HG03039 (cell line): ENCODE measurements at regions not wholly inside any gene's neighbourhood (a gene's known extent, or its start where the extent isn't known, plus 50 kb on each side); places are given as distances from the start of the nearest gene placed in this dataset.

Experiments used
- ATAC-seq: cut with Tn5 transposase; IDR thresholded peaks from one replicate; pipeline ENCODE4 v1.9.1; 2021; ENCODE audit warnings: mild to moderate bottlenecking, moderate library complexity; ENCODE audit not compliant: unreplicated experiment

GRCh38 chr2:20539776-20540586, 93.1 kb downstream of the RHOB start:
- ATAC-seq = no peak

GRCh38 chr2:20540587-20541293, 93.9 kb downstream of the RHOB start:
- ATAC-seq = no peak

GRCh38 chr2:20541294-20541640, 94.4 kb downstream of the RHOB start:
- no peak for ATAC-seq

DNA sequence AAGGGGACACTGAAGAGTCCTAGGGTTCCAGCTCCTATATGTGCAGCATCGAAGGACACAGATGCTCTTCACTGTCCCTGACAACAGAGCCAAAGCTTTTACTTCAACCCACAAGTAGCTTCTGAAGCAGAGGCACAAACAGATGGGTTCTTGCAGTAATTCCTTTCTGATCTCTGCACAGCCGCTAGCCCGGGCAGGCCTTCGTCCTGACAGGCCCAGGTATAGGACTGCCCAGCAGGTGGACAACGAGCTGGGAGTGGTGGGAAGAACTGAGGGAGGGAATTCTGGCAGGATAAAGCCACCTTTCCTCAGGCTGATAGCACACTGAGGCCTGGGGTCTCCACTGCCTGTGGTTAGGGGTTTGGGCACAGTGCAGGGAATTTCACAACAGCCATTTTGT, 94.8 kb downstream of the RHOB start:
- ATAC-seq = no peak

DNA sequence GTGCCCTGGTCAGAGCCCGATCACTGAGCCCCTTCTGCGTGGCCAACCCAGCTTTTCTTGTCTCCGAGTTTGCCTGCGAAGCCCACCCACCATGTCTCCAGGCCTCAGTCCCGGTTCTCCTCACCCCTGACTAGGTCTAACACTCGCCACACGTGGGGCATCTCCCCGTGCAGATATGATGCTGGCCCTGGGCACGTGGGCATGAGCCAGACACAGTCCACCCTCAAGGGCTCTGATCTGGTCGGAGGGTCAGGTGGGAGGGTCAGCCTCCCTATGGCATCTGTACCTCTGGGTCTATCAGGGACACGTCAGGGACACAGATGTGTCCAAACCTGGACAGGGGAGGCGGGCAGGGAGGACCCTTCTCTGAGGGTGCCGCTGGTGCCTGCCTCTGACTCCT, 95.4 kb downstream of the RHOB start:
- ATAC-seq = no peak

DNA sequence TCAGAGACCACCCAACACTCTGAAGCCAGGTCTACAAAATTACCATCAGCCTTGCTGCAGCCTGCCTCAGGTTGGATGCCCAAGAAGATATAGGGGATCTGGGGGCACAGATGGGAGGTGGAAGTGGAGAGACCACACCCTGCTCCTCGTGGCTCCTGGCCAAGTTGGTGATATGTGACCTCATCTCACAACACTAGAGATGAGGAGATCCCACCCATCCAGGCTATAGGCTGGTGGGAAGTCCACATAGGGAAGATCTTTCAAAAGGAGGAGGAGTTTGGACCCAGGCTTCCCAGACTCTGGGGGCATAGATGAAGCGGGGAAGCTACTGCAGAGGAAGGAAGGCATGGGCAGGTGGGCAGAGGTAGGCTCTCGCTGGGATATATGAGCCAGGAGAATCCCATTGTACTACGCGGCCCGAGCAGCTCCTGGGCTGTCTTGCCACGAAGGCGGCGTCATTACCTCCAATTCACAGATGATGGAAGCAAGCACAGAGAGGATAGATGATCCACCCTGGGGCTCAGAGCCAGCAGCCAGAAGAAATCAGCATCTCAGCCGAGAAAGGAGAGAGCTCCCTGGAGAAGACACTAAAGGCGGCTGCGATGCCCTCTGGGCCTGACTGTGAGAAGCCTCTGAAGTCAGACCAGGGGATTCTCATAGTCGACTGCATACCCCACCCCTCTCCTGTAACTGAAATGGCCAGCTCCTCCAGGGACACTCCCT, 96.0 kb downstream of the RHOB start:
- ATAC-seq = no peak

DNA sequence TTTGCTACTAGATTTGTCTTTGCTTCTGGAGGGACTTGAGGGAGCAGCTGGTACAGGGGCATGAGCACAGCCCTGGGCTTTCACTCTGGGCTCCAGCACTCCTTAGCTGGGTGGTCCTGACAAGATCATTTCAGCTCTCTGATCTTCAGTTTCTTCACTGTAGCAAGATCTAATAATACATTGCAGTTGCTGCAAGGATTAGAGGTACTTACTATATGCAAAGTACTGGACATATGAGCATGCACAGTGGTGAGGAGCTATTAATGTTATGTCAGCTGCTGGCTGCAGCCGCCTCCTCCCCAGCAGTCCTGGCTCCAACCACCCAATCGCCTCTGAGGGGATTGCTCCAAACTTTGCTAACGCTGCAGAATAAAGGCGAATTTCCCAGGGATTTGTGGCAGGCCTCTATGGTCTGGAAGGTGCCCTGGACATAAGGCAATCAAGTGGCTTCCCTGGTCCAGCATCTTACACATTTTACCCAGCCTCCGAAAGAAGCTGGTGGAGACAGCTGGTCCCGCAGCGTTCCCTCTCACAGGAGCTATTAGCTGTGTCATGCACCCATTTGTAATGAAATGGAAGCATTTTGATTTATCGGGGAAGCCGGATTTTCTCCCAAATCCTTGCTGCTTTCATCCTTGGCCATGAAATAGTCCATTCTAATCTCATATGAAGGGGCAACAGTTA, 96.7 kb downstream of the RHOB start:
- no peak for ATAC-seq

DNA sequence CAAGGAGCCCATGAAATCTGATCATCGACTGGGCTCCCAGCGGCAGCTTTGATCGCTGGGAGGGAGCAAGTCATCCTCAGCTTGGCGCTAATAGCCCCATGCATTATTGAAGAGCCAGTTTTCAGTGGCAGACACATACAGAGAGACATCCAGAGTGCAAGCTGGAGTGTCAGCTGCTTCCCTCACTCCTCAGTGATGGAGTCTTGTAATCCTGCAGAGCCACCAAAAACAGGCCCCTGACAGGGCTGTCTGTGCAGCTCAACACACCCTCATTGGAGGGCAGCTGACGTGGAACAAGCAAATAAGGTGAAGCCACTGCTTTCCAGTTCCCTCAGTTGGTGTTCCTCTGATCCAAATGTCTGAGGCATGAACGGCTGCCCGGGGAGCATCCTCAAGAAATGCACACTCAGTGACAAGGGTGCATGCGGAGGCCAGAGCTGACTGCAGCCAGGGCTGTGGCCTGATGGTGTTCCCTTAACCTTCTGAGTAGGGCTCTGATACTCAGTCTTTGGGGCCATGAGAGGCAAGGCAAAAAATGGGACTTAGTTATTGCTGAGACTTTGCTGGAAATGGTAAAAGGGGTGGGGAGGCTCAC, 97.4 kb downstream of the RHOB start:
- ATAC-seq = no peak

- ATAC-seq = no peak
These were observed 101.8 kb downstream of the HS1BP3 start for GRCh38 chr2:20549144-20549543.

DNA sequence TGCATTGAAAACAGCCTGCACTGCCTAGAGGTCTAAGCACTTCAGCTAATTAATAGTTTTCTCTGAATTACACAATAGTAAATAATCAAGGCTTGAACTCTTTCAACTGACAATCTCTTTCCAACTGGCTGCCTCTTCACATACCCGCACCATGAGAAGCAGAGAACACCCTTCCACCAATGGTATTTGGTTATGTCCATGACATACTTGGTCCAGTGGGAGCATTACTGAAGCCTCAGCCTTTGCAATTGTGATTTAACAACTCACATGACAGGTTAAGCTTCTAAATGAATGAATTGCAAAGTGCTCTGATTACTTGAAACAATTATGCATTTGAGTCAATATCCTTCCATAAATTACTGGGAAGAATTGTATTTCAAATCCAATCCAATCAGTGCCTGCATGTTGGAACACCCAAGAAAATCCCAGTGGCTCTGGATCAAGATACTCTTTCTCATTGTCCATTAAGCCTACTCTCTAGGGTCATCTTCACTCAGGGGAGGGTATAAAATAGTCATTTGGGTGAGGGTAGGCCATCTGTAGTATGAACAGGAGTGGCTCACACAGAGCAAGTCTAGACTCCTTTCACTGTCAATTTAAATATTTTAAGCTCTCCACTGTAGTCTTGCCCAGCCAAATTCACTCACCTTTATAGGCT, 101.1 kb downstream of the HS1BP3 start:
- ATAC-seq = no peak

DNA sequence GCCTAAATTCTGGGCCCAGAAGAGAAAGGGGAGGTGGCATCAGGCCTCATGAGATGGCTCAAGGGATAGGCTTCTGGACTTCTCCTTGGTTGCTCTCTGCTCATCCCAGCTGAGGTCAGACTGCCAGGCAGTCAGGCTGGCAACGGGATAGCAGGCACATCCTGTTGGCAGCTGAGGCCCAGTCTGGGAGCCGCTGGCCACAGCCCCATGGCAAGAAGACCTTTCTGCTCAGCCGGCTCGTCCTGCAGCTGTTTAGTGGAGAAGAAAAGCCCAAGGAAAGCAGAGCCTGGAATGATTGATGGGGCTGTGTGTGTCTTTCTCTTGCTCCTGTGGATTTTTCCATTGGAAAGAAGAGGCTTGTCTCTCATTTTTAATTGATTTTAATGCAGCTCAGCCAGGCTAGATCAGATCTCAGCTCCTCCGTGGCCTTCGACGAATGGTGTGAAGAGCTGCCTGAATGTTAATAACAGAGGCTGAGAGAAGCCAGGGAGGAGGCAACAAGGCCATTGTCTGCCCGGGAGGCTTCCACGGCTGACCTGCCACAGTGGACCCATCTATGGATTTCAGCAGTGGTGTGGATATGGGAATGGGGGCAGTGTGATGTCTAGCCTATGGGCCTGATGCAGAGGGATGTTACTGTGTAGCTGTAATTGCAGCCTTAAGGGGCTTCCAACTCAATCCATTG, 99.5 kb downstream of the HS1BP3 start:
- no peak for ATAC-seq

DNA sequence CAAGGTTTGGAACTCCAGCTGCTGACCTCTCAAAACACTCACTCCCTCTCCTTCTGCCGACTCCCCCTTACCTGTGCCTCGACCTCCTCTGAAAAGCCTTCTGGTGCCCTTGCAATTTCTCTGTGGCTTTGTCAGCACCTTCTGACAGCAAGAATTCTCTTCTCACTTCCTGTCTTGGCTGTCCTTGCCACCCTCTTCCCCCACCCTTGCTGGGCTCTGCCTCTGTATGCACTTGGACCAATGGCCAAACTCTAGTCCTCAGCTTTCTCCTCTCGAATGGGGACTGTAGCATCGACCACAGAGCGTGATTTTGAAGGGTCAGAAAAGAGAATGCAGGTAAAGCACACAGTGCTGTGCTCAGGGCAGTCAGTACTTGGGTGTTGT, 99.0 kb downstream of the HS1BP3 start:
- no peak for ATAC-seq

- ATAC-seq = no peak
These were observed 98.1 kb downstream of the HS1BP3 start for GRCh38 chr2:20552847-20553246.

- ATAC-seq = no peak
These were observed 97.3 kb downstream of the HS1BP3 start for GRCh38 chr2:20553580-20553979.

DNA sequence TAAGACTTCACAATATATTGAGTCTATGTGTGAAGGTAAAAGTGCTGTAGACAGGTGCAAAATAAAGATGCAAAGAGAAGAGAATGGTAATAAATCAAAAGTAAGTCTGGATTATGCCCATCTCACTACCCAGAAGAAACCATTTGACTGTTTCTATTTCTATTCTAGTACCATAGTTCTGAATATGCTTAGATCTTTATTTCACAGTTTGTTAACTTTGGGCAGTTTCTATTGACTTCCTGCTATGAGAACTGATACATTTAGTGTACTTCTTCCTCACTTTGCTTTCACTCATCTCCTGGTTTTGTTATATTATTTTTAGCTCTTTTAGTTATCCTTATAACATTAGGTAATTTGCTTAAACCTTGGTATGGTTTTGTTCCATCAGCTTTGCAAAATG, 94.9 kb downstream of the HS1BP3 start:
- ATAC-seq = no peak

GRCh38 chr2:20556756-20557155, 94.1 kb downstream of the HS1BP3 start:
- no peak for ATAC-seq

- no peak for ATAC-seq
These were observed 93.7 kb downstream of the HS1BP3 start for GRCh38 chr2:20557226-20557625.

- ATAC-seq = no peak
These were observed 93.3 kb downstream of the HS1BP3 start for GRCh38 chr2:20557635-20558034.

GRCh38 chr2:20558391-20559150, 92.3 kb downstream of the HS1BP3 start:
- ATAC-seq = no peak
